NCI-H510A (cell line): ENCODE measurements at regions not wholly inside any gene's neighbourhood (a gene's known extent, or its start where the extent isn't known, plus 50 kb on each side); places are given as distances from the start of the nearest gene placed in this dataset.
"Not testable (repeated sequence)": the region's sequence is repeated elsewhere in the genome, so short reads cannot be mapped to it uniquely, and the experiment has no call there.

Source experiments
- DNase-seq: peaks from one replicate; lab custom pipeline; 2025; lab: John Stamatoyannopoulos, UW

- no peak for DNase-seq
Measured at GRCh38 chr16:85514295-85514597, 98.9 kb upstream of the GSE1 start.

- DNase-seq, result no peak
Measured at GRCh38 chr16:85514598-85515318, 98.4 kb upstream of the GSE1 start.

- no peak for DNase-seq
Measured at GRCh38 chr16:85515319-85515745, 97.8 kb upstream of the GSE1 start.

- DNase-seq, result no peak
Measured at GRCh38 chr16:85515830-85516397, 97.2 kb upstream of the GSE1 start.

- DNase-seq, result no peak
Measured at GRCh38 chr16:85517154-85517553, 96.0 kb upstream of the GSE1 start.

GRCh38 chr16:85517563-85518179 is 95.5 kb upstream of the GSE1 start:
- no peak for DNase-seq

- no peak for DNase-seq
Measured at GRCh38 chr16:85518398-85519049, 94.6 kb upstream of the GSE1 start.

- not testable (repeated sequence) for DNase-seq
Measured at GRCh38 chr16:85519050-85519440, 94.1 kb upstream of the GSE1 start.

GRCh38 chr16:85519540-85520231 is 93.4 kb upstream of the GSE1 start:
- no peak for DNase-seq

- peak; percentile 65 for DNase-seq
Measured at GRCh38 chr16:85520853-85521521, 92.1 kb upstream of the GSE1 start.

- DNase-seq, result no peak
Measured at GRCh38 chr16:85521552-85522307, 91.4 kb upstream of the GSE1 start.

GRCh38 chr16:85522308-85522841 is 90.7 kb upstream of the GSE1 start:
- DNase-seq, result no peak

GRCh38 chr16:85522842-85523601 is 90.1 kb upstream of the GSE1 start:
- DNase-seq, result no peak

- DNase-seq, result peak; percentile 59
Measured at GRCh38 chr16:85523602-85524364, 89.3 kb upstream of the GSE1 start.

GRCh38 chr16:85524365-85524629 is 88.8 kb upstream of the GSE1 start:
- DNase-seq, result no peak

- no peak for DNase-seq
Measured at GRCh38 chr16:85524630-85525419, 88.3 kb upstream of the GSE1 start.

GRCh38 chr16:85525420-85526184 is 87.5 kb upstream of the GSE1 start:
- DNase-seq, result no peak
